Kidney (tissue), 13 donors: ENCODE measurements at regions not wholly inside any gene's neighbourhood (a gene's known extent, or its start where the extent isn't known, plus 50 kb on each side); places are given as distances from the start of the nearest gene placed in this dataset.

Experiments used
- DNase-seq, 5 donors: peaks; one replicate each; pipeline ENCODE4 v3.0.0-alpha.2; 2013 to 2020
- FAIRE-seq: peaks from 2 replicates; lab custom pipeline; 2012; peaks lifted over from hg19 to GRCh38; lab: Jason Lieb, UNC
- H3K27ac ChIP-seq, 2 donors: one replicate each; pipeline ENCODE4 v1.7.0; 2013; ENCODE audit warnings: low read depth in 2 of 2, low read length in 2 of 2, inconsistent platforms in 1 of 2
- H3K27me3 ChIP-seq: one replicate; pipeline ENCODE4 v1.7.1; 2013; ENCODE audit warnings: low read length, inconsistent platforms; ENCODE audit not compliant: control insufficient read depth, insufficient read depth
- H3K36me3 ChIP-seq, 3 donors: one replicate each; pipeline versions ENCODE4 v1.7.0 to v1.7.1; 2013; ENCODE audit warnings: low read length in 3 of 3, control low read depth in 1 of 3, inconsistent platforms in 1 of 3; ENCODE audit not compliant: insufficient read depth in 3 of 3, control insufficient read depth in 2 of 3
- H3K4me1 ChIP-seq, 3 donors: one replicate each; pipeline versions ENCODE4 v1.7.0 to v1.7.1; 2013; ENCODE audit warnings: low read length in 3 of 3, inconsistent platforms in 1 of 3, low read depth in 1 of 3; ENCODE audit not compliant: control insufficient read depth in 2 of 3, insufficient read depth in 2 of 3
- H3K4me3 ChIP-seq, 3 donors: one replicate each; pipeline versions ENCODE4 v1.7.0 to v1.8.1; 2013; ENCODE audit warnings: low read length in 3 of 3, control low read depth in 1 of 3, inconsistent platforms in 1 of 3
- H3K9ac ChIP-seq, 3 donors: one replicate each; pipeline versions ENCODE4 v1.7.0 to v1.7.1; 2013; ENCODE audit warnings: low read length in 3 of 3, control low read depth in 1 of 3, inconsistent platforms in 1 of 3
- H3K9me3 ChIP-seq, 3 donors: one replicate each; pipeline versions ENCODE4 v1.7.0 to v1.7.1; 2013; ENCODE audit warnings: low read length in 3 of 3, control low read depth in 1 of 3, inconsistent platforms in 1 of 3; ENCODE audit not compliant: control insufficient read depth in 2 of 3, insufficient read depth in 1 of 3
- intact Hi-C: fragments of 100-400 bp; cut with DNase I; formaldehyde crosslinking; loops from one replicate; pipeline ENCODE4 v1.11.1; 2022
- TF ChIP-seq, protein P1 (sequence below): IDR thresholded peaks from 3 replicates; pipeline ENCODE4 v1.5.1; 2012; ENCODE audit warnings: mild to moderate bottlenecking, moderate library complexity, borderline replicate concordance; ENCODE audit not compliant: insufficient read depth; ENCODE audit errors: extremely low read depth
- donor health status: control.
- donor health status: control.
- donor health status: control.
- donor health status: control.
- donor health status: control.
- donor health status: DM: yes; HTN: yes; CAD: no.
- donor health status: Normal renal cell carcinoma (clear cell type).

DNA sequence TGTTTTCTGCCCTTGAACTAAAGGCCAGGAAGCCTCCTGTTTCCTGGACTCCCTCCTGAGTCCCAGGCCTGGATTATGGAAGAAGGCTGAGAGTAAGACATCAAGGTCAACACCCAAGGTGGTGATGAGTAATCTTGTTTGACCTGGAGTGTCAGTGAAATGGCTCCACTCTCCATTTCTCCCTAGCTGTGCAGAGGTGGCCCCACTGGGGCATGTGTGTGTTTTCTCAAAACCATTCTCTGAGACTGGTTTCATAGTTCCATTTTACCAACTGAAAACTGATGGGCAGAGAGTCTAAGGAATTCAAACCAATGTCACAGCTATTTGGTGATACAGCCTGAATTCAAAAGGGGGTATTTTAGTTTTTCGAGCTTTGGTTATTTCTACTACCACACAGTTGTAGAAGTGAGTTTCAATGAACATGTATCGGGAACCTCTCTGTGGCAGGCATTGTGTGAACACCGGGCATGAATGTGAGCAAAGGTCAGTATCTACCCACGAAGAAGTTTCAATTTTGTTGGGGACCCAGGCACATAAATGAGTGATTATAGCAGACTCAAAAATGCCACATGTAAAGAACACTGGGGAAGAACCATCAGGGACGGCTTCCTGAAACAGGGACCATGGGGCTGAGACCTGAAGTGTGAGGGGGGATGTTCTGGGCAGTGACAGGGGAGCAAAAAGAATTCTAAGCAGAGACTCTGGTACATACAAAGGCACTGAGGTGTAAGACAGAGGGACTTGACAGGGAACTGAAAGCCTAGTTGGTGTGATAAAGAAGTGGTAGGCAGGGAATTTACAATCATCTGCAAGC lies 269.6 kb upstream of the KLF4 start:
- intact Hi-C loops = no loop called here
- Histone ChIP-seq H3K4me3 (no peak overlapping the region), H3K9ac (no peak overlapping the region), H3K27me3 (no peaks in the 10 kb centered on the region), H3K27ac (no peak overlapping the region), H3K4me1 (peaks cover 0 to 4% (median 0%) of the 10 kb centered on the region in 3 donors), H3K9me3 (no peaks in the 10 kb centered on the region), H3K36me3 (no peaks in the 10 kb centered on the region)
- TF ChIP-seq, protein P1, sequence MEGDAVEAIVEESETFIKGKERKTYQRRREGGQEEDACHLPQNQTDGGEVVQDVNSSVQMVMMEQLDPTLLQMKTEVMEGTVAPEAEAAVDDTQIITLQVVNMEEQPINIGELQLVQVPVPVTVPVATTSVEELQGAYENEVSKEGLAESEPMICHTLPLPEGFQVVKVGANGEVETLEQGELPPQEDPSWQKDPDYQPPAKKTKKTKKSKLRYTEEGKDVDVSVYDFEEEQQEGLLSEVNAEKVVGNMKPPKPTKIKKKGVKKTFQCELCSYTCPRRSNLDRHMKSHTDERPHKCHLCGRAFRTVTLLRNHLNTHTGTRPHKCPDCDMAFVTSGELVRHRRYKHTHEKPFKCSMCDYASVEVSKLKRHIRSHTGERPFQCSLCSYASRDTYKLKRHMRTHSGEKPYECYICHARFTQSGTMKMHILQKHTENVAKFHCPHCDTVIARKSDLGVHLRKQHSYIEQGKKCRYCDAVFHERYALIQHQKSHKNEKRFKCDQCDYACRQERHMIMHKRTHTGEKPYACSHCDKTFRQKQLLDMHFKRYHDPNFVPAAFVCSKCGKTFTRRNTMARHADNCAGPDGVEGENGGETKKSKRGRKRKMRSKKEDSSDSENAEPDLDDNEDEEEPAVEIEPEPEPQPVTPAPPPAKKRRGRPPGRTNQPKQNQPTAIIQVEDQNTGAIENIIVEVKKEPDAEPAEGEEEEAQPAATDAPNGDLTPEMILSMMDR = no peak
- DNase-seq (no peak), FAIRE-seq (no peak)

DNA sequence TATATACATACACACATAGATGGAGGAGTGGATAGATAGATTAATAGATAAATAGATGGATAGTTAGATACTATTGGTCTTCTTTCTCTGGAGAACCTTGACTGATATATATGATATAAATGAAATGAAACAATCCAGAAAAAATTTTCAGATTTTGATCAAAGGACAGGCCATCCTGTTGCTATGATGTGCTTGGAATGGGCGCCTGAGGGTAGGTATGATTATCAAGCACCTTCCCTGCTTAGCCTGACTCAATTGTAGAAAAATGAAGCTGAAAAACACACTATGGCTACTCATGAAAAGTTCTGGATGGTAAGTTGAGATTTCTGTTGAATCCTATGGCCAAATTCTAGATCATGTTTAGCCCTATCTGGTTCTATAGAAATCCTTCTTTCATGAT lies 266.5 kb upstream of the KLF4 start:
- Histone ChIP-seq H3K9me3 (no peaks in the 10 kb centered on the region), H3K4me1 (peaks cover 0 to 4% (median 0%) of the 10 kb centered on the region in 3 donors), H3K36me3 (no peaks in the 10 kb centered on the region), H3K9ac (no peak overlapping the region), H3K27me3 (no peaks in the 10 kb centered on the region), H3K4me3 (no peak overlapping the region), H3K27ac (no peak overlapping the region)
- no peak for DNase-seq
- TF ChIP-seq, protein P1 = no peak
- intact Hi-C loops = no loop called here
- no peak for FAIRE-seq

DNA sequence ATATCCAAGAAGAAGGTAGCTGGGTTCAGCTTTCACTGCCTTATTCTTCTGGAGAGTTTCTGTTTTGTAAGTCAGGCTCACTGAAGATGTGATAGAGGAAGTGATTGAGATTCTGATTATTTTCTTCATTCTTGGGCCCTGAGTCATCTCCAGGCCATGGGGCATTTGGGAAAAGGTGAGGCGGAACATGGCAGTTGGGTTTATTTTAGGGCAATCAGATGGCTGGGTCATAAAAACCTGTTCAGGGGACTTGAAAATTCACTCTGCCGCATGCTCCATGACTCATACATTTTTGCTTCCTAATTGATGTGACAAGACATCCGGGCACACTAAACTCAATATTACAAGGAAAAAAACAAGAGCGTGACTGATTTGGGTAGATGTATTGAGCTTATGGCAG lies 265.7 kb upstream of the KLF4 start:
- Histone ChIP-seq H3K4me1 (peaks cover 0 to 6% (median 1%) of the 10 kb centered on the region in 3 donors), H3K27me3 (no peaks in the 10 kb centered on the region), H3K9ac (no peak overlapping the region), H3K4me3 (no peak overlapping the region), H3K27ac (no peak overlapping the region), H3K36me3 (no peaks in the 10 kb centered on the region), H3K9me3 (no peaks in the 10 kb centered on the region)
- intact Hi-C loops = no loop called here
- TF ChIP-seq, protein P1 = no peak
- peak in 1 of 5 donors; percentile 20 for DNase-seq
- no peak for FAIRE-seq
